ENCODE measurements at regions not wholly inside any gene's neighbourhood (a gene's known extent, or its start where the extent isn't known, plus 50 kb on each side); places are given as distances from the start of the nearest gene placed in this dataset.

GRCh38 chr5:135657536-135658305 is 78.9 kb upstream of the CXCL14 start:
- TF ChIP-seq, protein P1, sequence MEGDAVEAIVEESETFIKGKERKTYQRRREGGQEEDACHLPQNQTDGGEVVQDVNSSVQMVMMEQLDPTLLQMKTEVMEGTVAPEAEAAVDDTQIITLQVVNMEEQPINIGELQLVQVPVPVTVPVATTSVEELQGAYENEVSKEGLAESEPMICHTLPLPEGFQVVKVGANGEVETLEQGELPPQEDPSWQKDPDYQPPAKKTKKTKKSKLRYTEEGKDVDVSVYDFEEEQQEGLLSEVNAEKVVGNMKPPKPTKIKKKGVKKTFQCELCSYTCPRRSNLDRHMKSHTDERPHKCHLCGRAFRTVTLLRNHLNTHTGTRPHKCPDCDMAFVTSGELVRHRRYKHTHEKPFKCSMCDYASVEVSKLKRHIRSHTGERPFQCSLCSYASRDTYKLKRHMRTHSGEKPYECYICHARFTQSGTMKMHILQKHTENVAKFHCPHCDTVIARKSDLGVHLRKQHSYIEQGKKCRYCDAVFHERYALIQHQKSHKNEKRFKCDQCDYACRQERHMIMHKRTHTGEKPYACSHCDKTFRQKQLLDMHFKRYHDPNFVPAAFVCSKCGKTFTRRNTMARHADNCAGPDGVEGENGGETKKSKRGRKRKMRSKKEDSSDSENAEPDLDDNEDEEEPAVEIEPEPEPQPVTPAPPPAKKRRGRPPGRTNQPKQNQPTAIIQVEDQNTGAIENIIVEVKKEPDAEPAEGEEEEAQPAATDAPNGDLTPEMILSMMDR (IDR thresholded peaks at IDR 0.05): no peak
- TF ChIP-seq POLR2A (IDR thresholded peaks at IDR 0.05) (no peak), EP300 (IDR thresholded peaks at IDR 0.05; ENCODE audit: low read depth) (no peak), POLR2AphosphoS5 (IDR thresholded peaks at IDR 0.05) (no peak)
